NB4 (cell line): ENCODE measurements at regions not wholly inside any gene's neighbourhood (a gene's known extent, or its start where the extent isn't known, plus 50 kb on each side); places are given as distances from the start of the nearest gene placed in this dataset.

ENCODE experiments used
- DNase-seq: peaks from one replicate; pipeline ENCODE4 v3.0.0; 2010; ENCODE audit warnings: low read depth
- H3K4me3 ChIP-seq: one replicate; pipeline ENCODE4 v1.5.1; 2011; ENCODE audit warnings: mild to moderate bottlenecking, low read depth, low read length, moderate library complexity
- CTCF ChIP-seq: IDR thresholded peaks from one replicate; pipeline ENCODE4 v1.5.1; 2012; ENCODE audit warnings: low read depth, low read length
- MYC ChIP-seq: IDR thresholded peaks from 2 replicates; pipeline ENCODE4 v1.6.1; 2011; ENCODE audit warnings: low read depth, low read length
- POLR2A ChIP-seq: IDR thresholded peaks from 2 replicates; pipeline ENCODE4 v1.6.1; 2011; ENCODE audit warnings: mild to moderate bottlenecking; ENCODE audit not compliant: insufficient read length; ENCODE audit errors: extremely low read depth
- TF ChIP-seq, protein P1 (sequence below): IDR thresholded peaks from 2 replicates; pipeline ENCODE4 v1.6.1; 2011; ENCODE audit warnings: low read depth, low read length

- DNase-seq, result no peak
- TF ChIP-seq MYC, result no peak
- TF ChIP-seq CTCF, result no peak
- TF ChIP-seq, protein P1, sequence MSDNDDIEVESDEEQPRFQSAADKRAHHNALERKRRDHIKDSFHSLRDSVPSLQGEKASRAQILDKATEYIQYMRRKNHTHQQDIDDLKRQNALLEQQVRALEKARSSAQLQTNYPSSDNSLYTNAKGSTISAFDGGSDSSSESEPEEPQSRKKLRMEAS, result no peak
- no peak for TF ChIP-seq POLR2A
- H3K4me3 ChIP-seq, result no peak overlapping the region
Observed at GRCh38 chr10:78654047-78654590, 414.6 kb upstream of the ZMIZ1 start.

DNA sequence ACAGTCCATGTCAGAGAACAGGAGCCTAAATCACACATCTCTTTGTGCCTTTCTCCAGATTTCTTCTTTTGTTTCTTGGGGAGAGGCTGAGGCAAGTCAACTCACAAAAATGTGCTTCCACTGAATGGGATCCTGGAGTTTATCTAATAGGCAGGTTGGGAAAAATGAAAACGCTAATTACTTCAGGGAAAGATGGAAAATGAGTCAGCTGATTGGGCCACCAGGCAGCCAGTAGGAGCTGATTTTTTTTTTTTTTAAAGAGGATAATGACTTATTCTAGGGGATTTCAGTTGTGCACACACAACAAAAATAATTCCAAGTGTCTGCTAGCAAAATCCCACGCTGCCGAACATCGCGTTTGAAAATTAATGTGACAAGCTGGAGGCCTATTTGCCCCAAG is 412.8 kb upstream of the ZMIZ1 start:
- TF ChIP-seq, protein P1, result no peak
- TF ChIP-seq POLR2A (no peak), CTCF (no peak), MYC (no peak)
- DNase-seq, result no peak
- no peak overlapping the region for H3K4me3 ChIP-seq

DNA sequence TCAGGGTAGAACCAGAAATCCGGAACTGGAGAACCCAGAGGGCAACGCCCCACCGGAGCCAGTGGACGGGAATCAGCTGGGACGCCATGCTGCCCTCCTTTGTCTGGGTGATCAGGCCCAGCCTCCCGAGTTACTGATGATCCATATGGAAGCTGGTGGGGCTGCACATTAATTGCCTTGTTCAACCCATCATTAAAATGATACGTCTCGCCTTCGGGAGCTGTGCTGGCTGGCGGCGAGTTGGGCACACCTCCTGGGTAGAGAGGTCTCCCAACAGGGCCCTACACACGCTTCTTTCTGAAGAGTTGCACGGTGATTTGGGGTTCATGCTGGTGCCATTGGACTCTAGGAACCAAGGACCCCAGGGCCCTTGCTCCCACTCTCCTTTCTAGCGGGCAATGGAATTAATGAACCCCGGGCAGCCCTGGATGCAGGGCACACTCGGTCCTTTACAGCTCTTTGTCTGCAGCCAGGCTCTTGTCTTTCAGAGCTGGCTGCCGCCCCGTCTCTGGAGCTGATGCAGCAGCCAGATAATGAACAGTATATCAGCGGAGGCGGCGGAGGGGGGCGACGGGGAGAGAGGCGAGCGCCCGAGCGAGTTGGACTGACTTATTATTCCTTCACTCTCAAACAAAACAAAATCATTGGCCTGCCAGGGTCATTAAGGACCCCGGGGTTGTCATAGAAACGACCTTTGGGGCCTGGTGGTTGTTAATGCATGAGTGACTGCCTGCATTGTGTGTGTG is 412.2 kb upstream of the ZMIZ1 start:
- DNase-seq, result no peak
- TF ChIP-seq, protein P1, result no peak
- TF ChIP-seq POLR2A (no peak), CTCF (no peak), MYC (no peak)

DNA sequence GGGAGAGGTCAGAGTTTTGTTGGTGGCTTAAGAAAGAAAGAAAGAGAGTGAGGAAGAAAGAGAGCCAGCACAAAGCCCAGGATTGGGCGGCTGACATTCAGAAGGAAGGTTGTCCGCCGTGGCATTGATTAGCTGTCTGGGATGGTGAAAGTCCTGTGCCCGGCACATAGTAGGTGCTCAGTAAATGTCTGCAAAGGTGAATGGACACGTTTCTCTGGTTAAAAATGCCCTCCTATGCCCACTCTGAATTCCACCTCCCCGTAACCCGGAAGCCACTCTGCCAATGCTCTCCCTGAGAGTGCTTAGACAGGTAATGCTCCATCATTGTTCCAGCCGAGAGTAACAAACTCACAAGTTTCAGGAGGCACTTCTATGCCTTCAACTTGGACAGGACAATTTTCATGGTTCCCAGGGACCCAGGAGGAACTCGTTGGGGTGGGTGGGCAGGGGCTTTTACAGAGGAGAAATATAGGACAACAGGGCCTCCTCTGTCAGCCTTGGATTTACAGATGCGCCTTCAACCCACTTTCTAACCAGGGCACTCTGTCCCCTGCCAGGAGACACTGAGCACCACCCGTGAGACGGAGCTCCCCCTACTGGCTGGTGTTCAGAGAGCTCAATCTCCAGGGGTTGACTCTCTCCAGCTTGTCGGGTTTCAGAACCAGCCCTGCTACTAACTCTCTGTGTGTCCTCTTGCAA is 411.5 kb upstream of the ZMIZ1 start:
- no peak overlapping the region for H3K4me3 ChIP-seq
- peak; percentile 76 for DNase-seq
- peak; percentile 96 for TF ChIP-seq CTCF
- TF ChIP-seq MYC, result no peak
- no peak for TF ChIP-seq POLR2A
- TF ChIP-seq, protein P1, result no peak

More for the DNA sequence above, 412.2 kb upstream of the ZMIZ1 start:
- H3K4me3 ChIP-seq, result no peak overlapping the region

GRCh38 chr10:78657862-78658165 is 411.0 kb upstream of the ZMIZ1 start:
- no peak for TF ChIP-seq MYC
- no peak for TF ChIP-seq POLR2A
- no peak for TF ChIP-seq CTCF
- TF ChIP-seq, protein P1, result no peak
- DNase-seq, result no peak
- no peak overlapping the region for H3K4me3 ChIP-seq
